CD14-positive monocyte (primary cell): ENCODE measurements at regions not wholly inside any gene's neighbourhood (a gene's known extent, or its start where the extent isn't known, plus 50 kb on each side); places are given as distances from the start of the nearest gene placed in this dataset.

Experiments used
- DNase-seq, 3 donors: peaks; one replicate each; pipeline ENCODE4 v3.0.0-alpha.2; 2011 to 2022
- H2AFZ ChIP-seq: 2 replicates; pipeline ENCODE4 v1.6.0; 2012; ENCODE audit warnings: mild to moderate bottlenecking, low read depth, low read length, inconsistent platforms; ENCODE audit not compliant: insufficient read depth, poor library complexity, severe bottlenecking
- H3K27ac ChIP-seq, 2 donors: 1 replicate in 1 of 2; 2 replicates in 1 of 2; pipeline ENCODE4 v1.5.1; 2012 to 2013; ENCODE audit warnings: low read length in 2 of 2, control low read depth in 1 of 2, inconsistent platforms in 1 of 2, low read depth in 1 of 2, mild to moderate bottlenecking in 1 of 2
- H3K27me3 ChIP-seq, 2 donors: one replicate each; pipeline versions ENCODE4 v1.6.0 to v1.6.1; 2011 to 2013; ENCODE audit warnings: low read length in 2 of 2; ENCODE audit not compliant: control insufficient read depth in 2 of 2, insufficient read depth in 2 of 2
- H3K36me3 ChIP-seq, 2 donors: replicated peaks in 1 of 2; 1 replicate in 1 of 2; 2 replicates in 1 of 2; pipeline versions ENCODE4 v1.5.1 to v1.6.1; 2012 to 2013; ENCODE audit warnings: low read length in 2 of 2, control low read depth in 1 of 2, inconsistent platforms in 1 of 2, mild to moderate bottlenecking in 1 of 2; ENCODE audit not compliant: insufficient read depth in 2 of 2, control insufficient read depth in 1 of 2
- H3K4me1 ChIP-seq, 2 donors: 1 replicate in 1 of 2; 2 replicates in 1 of 2; pipeline versions ENCODE4 v1.5.1 to v1.6.1; 2012 to 2013; ENCODE audit warnings: low read length in 2 of 2, control low read depth in 1 of 2, inconsistent platforms in 1 of 2, mild to moderate bottlenecking in 1 of 2, moderate library complexity in 1 of 2; ENCODE audit not compliant: insufficient read depth in 2 of 2, control insufficient read depth in 1 of 2
- H3K4me2 ChIP-seq: replicated peaks from 2 replicates; pipeline ENCODE3; 2012; ENCODE audit warnings: low read length, moderate library complexity, mild to moderate bottlenecking; ENCODE audit not compliant: poor library complexity, severe bottlenecking; ENCODE audit errors: extremely low read depth
- H3K4me3 ChIP-seq, 3 experiments: fragments of 200-600 bp in 1 of 3; sonication (generic) in 1 of 3; replicated peaks in 1 of 3; 1 replicate in 2 of 3; 2 replicates in 1 of 3; pipeline ENCODE4 v1.5.1; 2011 to 2013; ENCODE audit warnings: low read length in 3 of 3, mild to moderate bottlenecking in 3 of 3, control low read depth in 2 of 3, low read depth in 2 of 3, inconsistent platforms in 1 of 3, moderate library complexity in 1 of 3
- H3K79me2 ChIP-seq: 2 replicates; pipeline ENCODE4 v1.6.0; 2012; ENCODE audit warnings: mild to moderate bottlenecking, control low read depth, inconsistent platforms, low read length, moderate library complexity; ENCODE audit not compliant: insufficient read depth
- H3K9ac ChIP-seq: 2 replicates; pipeline ENCODE4 v1.6.0; 2017; ENCODE audit warnings: low read length, mild to moderate bottlenecking; ENCODE audit not compliant: insufficient read depth, poor library complexity, severe bottlenecking
- H3K9me3 ChIP-seq, 2 donors: replicated peaks in 1 of 2; 1 replicate in 1 of 2; 2 replicates in 1 of 2; pipeline versions ENCODE4 v1.5.1 to v1.6.1; 2012 to 2013; ENCODE audit warnings: low read length in 2 of 2, control low read depth in 1 of 2; ENCODE audit not compliant: control insufficient read depth in 1 of 2, insufficient read depth in 1 of 2
- H4K20me1 ChIP-seq: 2 replicates; pipeline ENCODE4 v1.6.0; 2012; ENCODE audit warnings: mild to moderate bottlenecking, low read length, control low read depth, moderate library complexity; ENCODE audit not compliant: insufficient read depth
- H3K27ac Mint-ChIP-seq, 7 donors: one replicate each; pipeline ENCODE4 v1.8.0; 2020; ENCODE audit warnings: mild to moderate bottlenecking in 7 of 7, mixed read lengths in 7 of 7, moderate library complexity in 6 of 7, inconsistent platforms in 2 of 7
- H3K27me3 Mint-ChIP-seq, 3 donors: one replicate each; pipeline ENCODE4 v1.8.0; 2021 to 2022; ENCODE audit warnings: low read depth in 3 of 3, mild to moderate bottlenecking in 3 of 3, mixed read lengths in 3 of 3, moderate library complexity in 3 of 3, inconsistent platforms in 1 of 3
- H3K36me3 Mint-ChIP-seq, 2 donors: one replicate each; pipeline ENCODE4 v1.8.0; 2020; ENCODE audit warnings: mixed read lengths in 2 of 2, inconsistent platforms in 1 of 2, mild to moderate bottlenecking in 1 of 2
- H3K4me1 Mint-ChIP-seq: one replicate; pipeline ENCODE4 v1.8.0; 2020; ENCODE audit warnings: mild to moderate bottlenecking, mixed read lengths
- H3K4me3 Mint-ChIP-seq, 2 donors: one replicate each; pipeline ENCODE4 v1.8.0; 2020; ENCODE audit warnings: mild to moderate bottlenecking in 2 of 2, mixed read lengths in 2 of 2, moderate library complexity in 1 of 2
- H3K9me3 Mint-ChIP-seq, 7 donors: one replicate each; pipeline ENCODE4 v1.8.0; 2020 to 2022; ENCODE audit warnings: mixed read lengths in 7 of 7, mild to moderate bottlenecking in 6 of 7, moderate library complexity in 6 of 7, inconsistent platforms in 2 of 7
- CTCF ChIP-seq: fragments of 200-600 bp; IDR thresholded peaks from one replicate; pipeline ENCODE4 v1.8.0; 2022; ENCODE audit warnings: antibody characterized with exemption, mild to moderate bottlenecking
- WGBS: methylation state at CpG from one replicate; pipeline ENCODE4 v1.1.5; 2013; ENCODE audit warnings: missing lambda C conversion rate; ENCODE audit not compliant: insufficient coverage; 5-methylcytosine and 5-hydroxymethylcytosine counted together
- intact Hi-C, 2 donors: fragments of 100-400 bp; cut with micrococcal nuclease; formaldehyde crosslinking; loops; one replicate each; pipeline versions ENCODE4 v1.15.0 to v1.15.1; 2023

- H3K9me3 ChIP-seq = peaks cover 12 to 21% of the 10 kb centered on the region in 2 donors
These were observed 597.0 kb downstream of the IQCM start for GRCh38 chr4:149218672-149219071.

GRCh38 chr4:149214301-149214700 lies 601.3 kb downstream of the IQCM start:
- Histone ChIP-seq H3K27ac (no peak overlapping the region), H3K9me3 (peaks cover 10 to 18% of the 10 kb centered on the region in 2 donors), H4K20me1 (no peaks in the 10 kb centered on the region), H3K36me3 (no peaks in the 10 kb centered on the region), H3K4me2 (no peak overlapping the region), H3K4me3 (no peak overlapping the region), H3K27me3 (no peaks in the 10 kb centered on the region), H3K4me1 (no peaks in the 10 kb centered on the region), H3K9ac (no peak overlapping the region), H2AFZ (no peak overlapping the region), H3K79me2 (no peaks in the 10 kb centered on the region)
- peaks cover 0 to 2% (median 0%) of the 10 kb centered on the region in 3 donors for H3K27me3 Mint-ChIP-seq
- no peak for DNase-seq
- intact Hi-C loops = no loop called here
- no peak overlapping the region for H3K27ac Mint-ChIP-seq
- no peak for TF ChIP-seq CTCF
- no peaks in the 10 kb centered on the region for H3K4me1 Mint-ChIP-seq
- H3K9me3 Mint-ChIP-seq = peaks cover 1 to 13% (median 5%) of the 10 kb centered on the region in 7 donors
- H3K4me3 Mint-ChIP-seq = no peak overlapping the region
- no peaks in the 10 kb centered on the region for H3K36me3 Mint-ChIP-seq

More at GRCh38 chr4:149218672-149219071, 597.0 kb downstream of the IQCM start:
- no peaks in the 10 kb centered on the region for H4K20me1 ChIP-seq
- H3K4me1 Mint-ChIP-seq = no peaks in the 10 kb centered on the region
- no peak for TF ChIP-seq CTCF
- 95% methylated on average over 3 of the region's 4 CpGs for WGBS
- no peaks in the 10 kb centered on the region for H3K79me2 ChIP-seq
- H3K9me3 Mint-ChIP-seq = peaks cover 4 to 26% (median 9%) of the 10 kb centered on the region in 7 donors
- H3K9ac ChIP-seq = no peak overlapping the region
- H3K4me1 ChIP-seq = no peaks in the 10 kb centered on the region
- peaks cover 0 to 2% (median 0%) of the 10 kb centered on the region in 3 donors for H3K27me3 Mint-ChIP-seq
- no peaks in the 10 kb centered on the region for H3K36me3 ChIP-seq
- H3K4me3 Mint-ChIP-seq = no peak overlapping the region
- H3K27me3 ChIP-seq = no peaks in the 10 kb centered on the region
- intact Hi-C loops = no loop called here
- no peak overlapping the region for H2AFZ ChIP-seq
- no peak overlapping the region for H3K27ac Mint-ChIP-seq
- no peak overlapping the region for H3K27ac ChIP-seq
- H3K36me3 Mint-ChIP-seq = no peaks in the 10 kb centered on the region
- no peak overlapping the region for H3K4me3 ChIP-seq
- H3K4me2 ChIP-seq = no peak overlapping the region
- DNase-seq = no peak
